OCI-LY1 (cell line): ENCODE measurements at regions not wholly inside any gene's neighbourhood (a gene's known extent, or its start where the extent isn't known, plus 50 kb on each side); places are given as distances from the start of the nearest gene placed in this dataset.

Source experiments
- H2AFZ ChIP-seq: fragments of 200-600 bp; sonication (generic), shearing (Covaris generic); 2 replicates; pipeline ENCODE4 v1.6.0; 2014; ENCODE audit warnings: antibody characterized with exemption, mild to moderate bottlenecking, low read length
- H3F3A ChIP-seq: fragments of 200-600 bp; sonication (generic), shearing (Covaris generic); 2 replicates; pipeline ENCODE4 v1.6.0; 2014; ENCODE audit warnings: mild to moderate bottlenecking, antibody characterized with exemption, low read length, moderate library complexity; ENCODE audit not compliant: insufficient read depth
- H3K27ac ChIP-seq: fragments of 200-600 bp; sonication (generic); 2 replicates; pipeline ENCODE4 v1.5.1; 2014; ENCODE audit warnings: low read length, mixed run types, mild to moderate bottlenecking, low read depth; ENCODE audit not compliant: poor library complexity, severe bottlenecking
- H3K27me3 ChIP-seq: fragments of 200-600 bp; sonication (generic); 2 replicates; pipeline ENCODE4 v1.6.0; 2014; ENCODE audit warnings: antibody characterized with exemption, mild to moderate bottlenecking, low read length, moderate library complexity; ENCODE audit not compliant: insufficient read depth
- H3K36me3 ChIP-seq: fragments of 200-600 bp; sonication (generic); 2 replicates; pipeline ENCODE4 v1.6.1; 2014; ENCODE audit warnings: mild to moderate bottlenecking, antibody characterized with exemption, low read length, moderate library complexity, mixed read lengths; ENCODE audit not compliant: insufficient read depth
- H3K4me1 ChIP-seq: fragments of 200-600 bp; sonication (generic); 2 replicates; pipeline ENCODE4 v1.5.1; 2014; ENCODE audit warnings: mild to moderate bottlenecking, low read length, moderate library complexity; ENCODE audit not compliant: insufficient read depth, severe bottlenecking
- H3K4me2 ChIP-seq: fragments of 200-600 bp; sonication (generic), shearing (Covaris generic); 2 replicates; pipeline ENCODE4 v1.6.1; 2014; ENCODE audit warnings: low read length
- H3K4me3 ChIP-seq: fragments of 200-600 bp; sonication (generic); 2 replicates; pipeline ENCODE4 v1.5.1; 2014; ENCODE audit warnings: low read length, low read depth, mild to moderate bottlenecking, mixed read lengths; ENCODE audit not compliant: poor library complexity, severe bottlenecking
- H3K79me2 ChIP-seq: fragments of 200-600 bp; shearing (Covaris generic); 2 replicates; pipeline ENCODE4 v1.6.1; 2016; ENCODE audit warnings: mixed run types, low read length, mixed read lengths; ENCODE audit not compliant: insufficient read depth
- H3K9ac ChIP-seq: fragments of 200-600 bp; sonication (generic), shearing (Covaris generic); 2 replicates; pipeline ENCODE4 v1.6.1; 2014; ENCODE audit warnings: mild to moderate bottlenecking, low read length, mixed read lengths
- H3K9me2 ChIP-seq: fragments of 200-600 bp; sonication (generic), shearing (Covaris generic); 2 replicates; pipeline ENCODE4 v1.6.1; 2014; ENCODE audit warnings: low read depth, mild to moderate bottlenecking, low read length, mixed read lengths
- H3K9me3 ChIP-seq: fragments of 200-600 bp; shearing (Covaris generic); 2 replicates; pipeline ENCODE4 v1.6.1; 2014; ENCODE audit warnings: low read length, mixed read lengths
- H4K20me1 ChIP-seq: fragments of 200-600 bp; sonication (generic), shearing (Covaris generic); 2 replicates; pipeline ENCODE4 v1.6.0; 2016; ENCODE audit warnings: mild to moderate bottlenecking, low read length; ENCODE audit not compliant: insufficient read depth
- CTCF ChIP-seq: fragments of 200-600 bp; sonication (generic), shearing (Covaris generic); IDR thresholded peaks from 2 replicates; pipeline ENCODE4 v1.5.1; 2017; ENCODE audit warnings: mild to moderate bottlenecking, antibody characterized with exemption, low read length, moderate library complexity, mixed read lengths
- EZH2 ChIP-seq: fragments of 200-600 bp; sonication (generic), shearing (Covaris generic); IDR thresholded peaks from 2 replicates; pipeline ENCODE4 v1.8.0; 2017; ENCODE audit warnings: borderline replicate concordance, mixed run types, mild to moderate bottlenecking, antibody characterized with exemption, low read length, moderate library complexity, mixed read lengths

GRCh38 chr6:86128130-86128814 is 485.6 kb upstream of the SYNCRIP start:
- no peaks in the 10 kb centered on the region for H3K4me1 ChIP-seq
- H3K27me3 ChIP-seq: no peaks in the 10 kb centered on the region
- no peaks in the 10 kb centered on the region for H3K36me3 ChIP-seq
- no peaks in the 10 kb centered on the region for H3F3A ChIP-seq
- H3K4me3 ChIP-seq: no peak overlapping the region
- H3K79me2 ChIP-seq: no peaks in the 10 kb centered on the region
- no peak overlapping the region for H3K27ac ChIP-seq
- no peak for TF ChIP-seq CTCF
- no peak for TF ChIP-seq EZH2
- H2AFZ ChIP-seq: no peak overlapping the region
- H3K9me3 ChIP-seq: no peaks in the 10 kb centered on the region
- H3K4me2 ChIP-seq: no peak overlapping the region
- H3K9me2 ChIP-seq: no peaks in the 10 kb centered on the region
- H4K20me1 ChIP-seq: no peaks in the 10 kb centered on the region
- H3K9ac ChIP-seq: no peak overlapping the region

GRCh38 chr6:86122086-86122485 is 479.4 kb upstream of the SYNCRIP start:
- Histone ChIP-seq H3K4me2 (no peak overlapping the region), H3K9me3 (no peaks in the 10 kb centered on the region)

GRCh38 chr6:86118271-86118670 is 475.6 kb upstream of the SYNCRIP start:
- Histone ChIP-seq H3K9ac (no peak overlapping the region), H2AFZ (no peak overlapping the region), H3K79me2 (no peaks in the 10 kb centered on the region), H3K27me3 (no peaks in the 10 kb centered on the region), H3K9me2 (no peaks in the 10 kb centered on the region), H3K36me3 (no peaks in the 10 kb centered on the region), H3F3A (no peaks in the 10 kb centered on the region), H4K20me1 (no peaks in the 10 kb centered on the region), H3K4me3 (no peak overlapping the region), H3K9me3 (no peaks in the 10 kb centered on the region), H3K4me2 (no peak overlapping the region), H3K4me1 (no peaks in the 10 kb centered on the region), H3K27ac (no peak overlapping the region)
- no peak for TF ChIP-seq EZH2
- no peak for TF ChIP-seq CTCF

More at GRCh38 chr6:86122086-86122485, 479.4 kb upstream of the SYNCRIP start:
- Histone ChIP-seq H3K4me1 (no peaks in the 10 kb centered on the region), H3K27ac (no peak overlapping the region), H3K27me3 (no peaks in the 10 kb centered on the region), H3K4me3 (no peak overlapping the region), H3K36me3 (no peaks in the 10 kb centered on the region), H3K79me2 (no peaks in the 10 kb centered on the region), H3K9ac (no peak overlapping the region), H4K20me1 (no peaks in the 10 kb centered on the region), H3F3A (no peaks in the 10 kb centered on the region), H2AFZ (no peak overlapping the region), H3K9me2 (no peaks in the 10 kb centered on the region)
- TF ChIP-seq EZH2 (no peak), CTCF (no peak)
